GM11168 (cell line): ENCODE measurements at regions not wholly inside any gene's neighbourhood (a gene's known extent, or its start where the extent isn't known, plus 50 kb on each side); places are given as distances from the start of the nearest gene placed in this dataset.

Experiments used
- in situ Hi-C: fragments of 300-500 bp; cut with MboI; formaldehyde crosslinking; loops from one replicate; pipeline ENCODE4 v1.12.0; 2022; ENCODE audit warnings: low sequenced_read_pairs; ENCODE audit not compliant: unreplicated experiment

DNA sequence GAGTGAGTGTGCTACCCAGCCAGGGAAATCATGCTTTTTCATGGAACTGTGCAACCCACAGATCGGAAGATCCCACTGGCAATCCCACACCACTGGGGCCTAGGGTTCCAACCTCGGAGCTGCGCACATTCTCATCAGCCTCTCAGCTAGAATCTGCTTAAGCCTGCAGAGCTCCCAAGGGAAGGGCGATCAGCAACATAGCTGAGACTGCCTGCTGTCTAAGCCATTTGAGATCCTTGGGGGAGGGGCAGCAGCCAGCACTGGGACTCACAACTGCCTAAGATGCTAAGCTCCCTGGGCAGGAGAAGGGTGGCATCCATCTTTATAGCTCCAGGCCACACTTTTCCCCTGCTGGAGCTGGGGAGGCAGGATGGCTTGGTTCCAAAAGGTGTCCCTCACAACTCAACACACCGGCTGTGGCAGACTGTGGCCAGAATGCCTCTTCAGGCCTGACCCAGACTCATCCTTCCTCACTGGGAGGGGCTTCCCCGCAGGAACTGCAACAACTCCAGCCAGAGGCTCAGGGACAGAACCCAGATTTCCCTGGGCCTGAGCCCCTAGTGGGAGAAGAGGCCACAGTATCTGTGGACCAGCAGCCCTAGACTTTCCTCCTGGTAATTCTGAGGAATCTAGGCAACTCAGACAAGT, 1133.3 kb upstream of the PIK3C3 start:
- in situ Hi-C loops, result no loop called here

DNA sequence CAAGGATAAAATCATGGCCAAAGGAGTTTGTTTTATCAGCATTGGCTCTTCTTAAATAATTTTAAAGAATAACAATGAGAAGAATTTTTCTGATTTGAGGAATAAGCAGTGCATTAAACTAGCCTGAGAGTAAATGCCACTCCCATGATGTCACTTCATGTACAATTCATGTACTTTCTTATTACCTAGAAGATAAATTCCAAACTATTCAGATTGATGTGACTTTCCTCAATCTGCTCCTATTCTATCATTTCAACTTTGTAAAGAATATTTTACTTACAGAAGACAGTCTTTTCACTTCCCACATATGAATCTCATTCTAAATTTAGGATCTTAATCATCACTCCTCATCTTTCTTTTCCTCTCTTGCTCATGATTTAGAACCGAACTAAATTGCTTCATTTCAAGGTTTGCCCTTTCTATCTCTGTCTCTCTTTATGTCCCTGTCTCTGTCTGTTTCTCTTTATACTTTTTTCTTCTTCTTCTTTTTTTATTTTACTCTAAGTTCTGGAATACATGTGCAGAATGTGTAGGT, 1142.0 kb upstream of the PIK3C3 start:
- in situ Hi-C loops, result no loop called here

DNA sequence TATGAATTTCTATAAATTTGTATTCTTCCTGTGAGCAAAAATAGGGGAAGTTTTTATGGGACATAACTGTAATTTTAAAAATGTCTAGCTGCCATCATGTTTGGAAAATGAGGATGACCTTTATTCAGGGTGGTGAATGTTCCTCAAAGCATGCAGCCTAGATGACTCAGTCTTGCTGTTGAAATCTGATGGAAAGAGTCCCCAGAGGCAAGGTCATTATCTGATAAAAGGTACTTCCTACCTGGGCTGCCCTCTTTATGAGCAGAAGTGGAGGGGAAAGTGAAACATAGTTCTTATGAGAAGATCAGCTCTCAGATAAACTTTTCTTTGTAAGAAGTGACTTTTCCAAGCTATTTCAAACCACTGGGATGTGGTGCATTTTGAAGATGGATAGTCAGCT, 1144.7 kb upstream of the PIK3C3 start:
- in situ Hi-C loops, result no loop called here

DNA sequence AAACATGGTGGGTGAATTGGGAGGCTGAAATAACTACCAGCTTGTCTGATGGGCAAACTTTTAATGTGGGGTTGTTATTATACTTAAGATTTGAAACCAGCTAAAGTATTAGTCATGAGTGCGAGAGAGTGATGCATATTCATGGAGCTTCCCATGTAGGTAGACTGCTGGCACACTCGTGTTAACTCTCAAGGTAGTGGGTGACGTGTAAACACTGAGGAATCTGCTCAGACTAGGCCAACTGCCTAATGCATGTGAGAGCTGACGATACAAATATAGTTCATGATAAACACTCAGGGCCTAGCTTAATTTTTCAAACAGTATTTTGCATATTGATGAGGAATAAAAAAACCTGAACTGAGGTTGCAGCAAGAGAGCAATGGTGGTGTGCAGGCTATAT, 1165.7 kb upstream of the PIK3C3 start:
- in situ Hi-C loops, result no loop called here

DNA sequence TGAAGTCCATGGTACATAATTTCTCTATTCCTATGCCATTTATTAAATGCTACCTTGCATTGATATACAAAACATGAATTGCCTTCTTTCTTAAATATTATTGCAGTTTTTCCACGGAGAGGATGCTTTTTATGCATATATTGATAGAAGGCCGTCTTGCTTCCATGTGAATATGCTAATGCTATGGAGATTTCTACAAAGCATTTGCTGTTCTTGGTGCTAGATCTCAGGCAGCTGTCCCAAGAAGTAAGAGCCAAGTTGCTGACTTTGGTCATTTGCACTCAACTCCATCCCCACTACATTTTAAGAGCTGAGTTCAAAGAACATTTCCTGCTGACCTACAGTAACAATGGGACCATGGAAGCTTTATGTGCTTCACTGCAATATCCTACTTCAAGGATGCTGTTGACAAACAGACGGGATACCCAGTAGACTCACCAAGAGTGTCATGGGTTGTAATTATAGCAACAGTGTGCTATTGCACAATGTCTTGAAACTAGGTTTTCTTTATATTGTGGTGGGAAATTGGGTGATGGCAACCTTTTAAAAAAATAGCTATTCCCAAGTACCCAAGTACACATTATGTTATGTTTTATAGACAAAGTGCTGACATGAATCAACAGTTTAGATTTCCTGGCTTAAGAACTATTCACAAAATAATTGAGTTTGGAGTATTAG, 1172.4 kb upstream of the PIK3C3 start:
- in situ Hi-C loops, result no loop called here

DNA sequence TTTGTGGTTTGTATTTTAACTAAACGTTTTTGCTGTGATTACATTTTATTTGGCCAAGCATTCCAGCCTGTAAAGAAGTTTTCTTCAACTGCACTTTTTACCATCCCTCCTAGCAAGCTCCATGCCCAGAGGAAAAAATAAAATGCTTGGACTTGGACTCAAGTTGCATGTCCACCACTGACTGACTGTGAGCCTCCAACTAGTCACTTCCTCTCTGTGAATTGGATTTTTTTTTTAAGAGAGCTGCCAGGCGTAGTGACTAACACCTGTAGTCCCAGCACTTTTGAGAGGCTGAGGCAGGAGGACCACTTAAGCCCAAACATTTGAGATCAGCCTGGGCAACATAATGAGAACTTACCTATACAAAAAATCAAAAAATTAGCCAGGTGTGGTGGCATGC, 1185.2 kb upstream of the PIK3C3 start:
- in situ Hi-C loops, result no loop called here

DNA sequence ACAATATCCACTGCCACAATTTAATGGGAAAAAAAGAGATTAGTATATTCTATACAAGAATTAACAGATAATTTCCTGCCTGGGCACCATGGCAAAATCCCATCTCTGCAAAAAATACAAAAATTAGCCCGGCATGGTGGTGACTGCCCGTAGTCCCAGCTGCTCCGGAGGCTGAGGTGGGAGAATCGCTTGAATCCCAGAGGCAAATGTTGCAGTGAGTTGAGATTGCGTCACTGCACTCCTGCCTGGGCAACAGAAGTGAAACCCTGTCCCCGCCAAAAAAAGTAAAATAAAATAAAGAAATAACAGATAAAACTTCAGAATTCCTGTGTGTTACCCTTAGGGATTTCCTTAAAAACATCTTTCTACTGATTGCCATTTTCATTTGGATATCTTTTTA, 1194.8 kb upstream of the PIK3C3 start:
- in situ Hi-C loops, result no loop called here

DNA sequence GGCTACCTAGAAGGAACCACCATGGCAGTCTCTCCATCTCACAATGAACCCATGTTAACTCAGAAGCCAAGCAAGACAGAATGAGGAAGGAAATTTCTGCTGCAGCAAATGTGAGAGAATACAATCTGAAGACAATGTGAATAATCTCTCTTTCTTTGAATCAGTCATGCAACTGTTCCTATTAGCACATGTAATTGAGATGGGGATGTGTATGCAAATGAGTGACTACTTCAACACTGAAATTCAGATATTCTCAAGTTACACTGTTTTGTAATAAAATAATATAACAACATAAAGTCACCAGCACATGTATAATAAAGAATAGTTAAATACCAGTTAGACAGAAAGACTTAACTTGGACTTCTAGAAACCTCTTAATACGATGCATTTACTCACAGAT, 1200.6 kb upstream of the PIK3C3 start:
- in situ Hi-C loops, result no loop called here

DNA sequence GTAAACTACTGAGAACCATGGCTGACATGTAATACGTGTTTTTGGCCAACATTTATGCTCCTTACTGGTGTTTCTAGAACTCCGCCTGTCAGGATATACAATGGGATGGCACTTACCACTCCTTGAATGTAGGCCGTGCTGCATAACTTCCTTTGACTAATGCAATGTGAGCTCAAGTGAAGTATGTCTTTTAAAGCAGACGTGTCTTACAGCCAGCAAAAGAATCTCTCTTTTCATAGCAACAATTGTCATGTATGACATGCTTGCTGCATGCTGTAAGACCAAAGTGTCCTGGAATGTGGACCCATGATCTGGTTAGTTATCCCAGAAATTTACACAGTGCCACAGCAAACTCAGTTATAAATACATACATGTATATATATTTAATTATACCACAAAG, 1202.7 kb upstream of the PIK3C3 start:
- in situ Hi-C loops, result no loop called here

DNA sequence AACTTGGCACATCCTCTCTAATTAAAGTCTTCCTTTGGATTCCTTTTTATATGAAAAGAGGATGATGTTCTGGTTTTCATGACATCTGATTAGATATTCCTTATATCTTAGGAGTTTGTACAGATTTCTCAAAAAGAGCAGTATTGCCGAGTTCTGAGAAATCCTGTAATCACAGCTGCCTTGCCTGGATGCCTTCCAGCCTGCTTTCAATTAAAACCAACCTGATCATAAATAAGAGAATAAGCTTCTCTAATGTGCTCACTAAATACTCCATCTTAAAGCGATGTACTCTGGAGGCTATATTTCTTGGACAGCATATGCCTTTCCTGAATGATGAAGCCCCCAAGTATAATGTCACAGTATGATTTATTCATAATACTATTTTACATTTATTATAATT, 1203.8 kb upstream of the PIK3C3 start:
- in situ Hi-C loops, result no loop called here

DNA sequence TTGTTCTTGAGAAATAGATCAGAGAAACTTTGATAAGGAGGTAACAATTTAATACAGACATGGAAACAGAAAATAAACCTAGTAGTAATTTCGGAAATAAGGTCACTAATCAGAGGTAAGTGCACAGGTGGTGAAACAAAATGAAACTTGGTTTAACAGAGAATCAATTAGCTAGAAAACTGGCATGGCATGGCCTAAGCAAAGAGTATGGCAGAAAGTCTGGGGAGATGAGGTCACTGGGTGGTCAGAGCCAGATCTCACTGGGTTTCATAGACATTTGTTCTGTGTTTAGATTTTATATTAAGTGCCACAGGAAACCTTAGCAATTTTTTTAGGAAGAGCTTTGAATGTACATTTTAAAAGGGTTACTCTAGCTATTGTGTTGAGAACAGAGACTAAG, 1216.0 kb upstream of the PIK3C3 start:
- in situ Hi-C loops, result no loop called here

DNA sequence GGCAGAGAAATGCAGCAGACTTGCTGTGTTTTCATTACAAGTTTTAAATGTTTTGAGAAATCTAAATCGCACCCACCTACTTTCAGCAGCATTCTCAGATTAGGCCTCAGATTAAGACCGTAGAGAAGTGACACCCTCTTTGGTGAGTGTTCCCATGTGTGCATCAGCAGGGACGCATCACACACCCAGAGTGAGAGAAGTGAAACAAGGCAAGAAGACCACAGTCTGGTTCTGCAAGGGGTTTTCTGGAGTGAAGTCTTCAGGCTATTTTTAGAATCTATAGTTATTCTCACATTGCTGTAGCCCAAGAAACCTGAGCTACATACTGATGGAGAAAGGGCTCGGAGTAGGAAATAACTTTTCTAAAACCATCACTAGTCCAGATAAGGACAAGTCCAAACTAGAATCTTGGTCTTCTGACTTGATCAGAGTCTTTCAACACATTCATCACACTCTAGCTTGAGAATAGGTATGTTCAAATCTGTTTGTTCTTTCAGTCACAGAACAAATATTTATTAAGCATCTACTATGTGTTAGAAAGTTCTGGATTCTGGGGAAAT, 1216.6 kb upstream of the PIK3C3 start:
- in situ Hi-C loops, result no loop called here

DNA sequence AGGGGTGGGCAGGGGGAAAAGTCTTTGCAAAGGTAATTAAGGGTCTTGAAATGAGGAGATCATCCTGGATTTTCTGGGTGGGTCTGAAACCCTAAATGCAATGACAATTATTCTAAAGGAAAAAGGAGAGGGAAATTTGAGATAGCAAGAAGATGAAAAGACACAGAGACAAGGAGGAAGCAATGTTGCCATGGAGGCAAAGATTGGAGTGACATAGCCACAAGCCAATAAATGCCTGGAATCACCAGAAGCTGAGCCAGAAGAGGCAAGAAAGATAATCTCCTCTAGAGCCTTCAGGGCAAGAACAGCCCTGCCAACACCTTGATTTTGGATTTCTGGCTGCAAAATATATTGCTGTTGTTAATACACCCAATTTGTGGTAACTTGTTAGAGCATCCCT, 1246.3 kb upstream of the PIK3C3 start:
- in situ Hi-C loops, result no loop called here

DNA sequence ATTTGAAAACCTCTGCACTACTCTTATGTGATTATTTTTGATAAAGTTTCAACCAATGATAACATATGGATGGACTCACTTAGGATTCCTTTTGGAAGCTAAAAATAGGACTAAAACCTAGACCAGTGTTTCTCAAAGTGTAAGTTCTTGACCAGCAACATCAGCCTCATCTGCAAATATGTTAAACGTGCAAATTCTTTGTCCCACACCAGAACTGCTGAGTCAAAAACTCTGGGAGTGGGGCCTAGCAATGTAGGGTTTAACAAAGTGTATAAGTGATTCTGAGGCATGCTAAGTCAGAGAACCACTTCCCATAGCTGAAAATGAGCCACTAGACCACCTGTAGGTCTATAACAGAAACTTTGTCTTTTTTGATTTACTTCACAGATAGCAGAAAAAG, 1247.2 kb upstream of the PIK3C3 start:
- in situ Hi-C loops, result no loop called here

DNA sequence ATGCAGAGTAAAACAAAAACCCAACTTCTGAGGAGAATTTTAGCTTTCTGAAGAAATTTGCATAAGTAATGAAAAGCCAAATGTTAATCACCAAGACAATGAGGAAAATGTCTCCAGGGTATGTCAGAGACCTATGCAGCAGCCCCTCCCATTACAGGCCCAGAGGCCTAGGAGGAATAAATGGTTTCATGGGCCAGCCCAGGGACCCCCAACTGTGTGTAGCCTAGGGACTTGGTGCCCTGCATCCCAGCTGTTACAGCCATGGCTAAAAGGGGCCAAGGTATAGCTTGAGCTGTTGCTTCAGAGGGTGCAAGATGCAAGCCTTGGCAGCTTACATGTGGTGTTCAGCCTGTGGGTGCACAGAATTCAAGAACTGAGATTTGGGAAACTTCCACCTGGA, 1256.9 kb upstream of the PIK3C3 start:
- in situ Hi-C loops, result no loop called here

DNA sequence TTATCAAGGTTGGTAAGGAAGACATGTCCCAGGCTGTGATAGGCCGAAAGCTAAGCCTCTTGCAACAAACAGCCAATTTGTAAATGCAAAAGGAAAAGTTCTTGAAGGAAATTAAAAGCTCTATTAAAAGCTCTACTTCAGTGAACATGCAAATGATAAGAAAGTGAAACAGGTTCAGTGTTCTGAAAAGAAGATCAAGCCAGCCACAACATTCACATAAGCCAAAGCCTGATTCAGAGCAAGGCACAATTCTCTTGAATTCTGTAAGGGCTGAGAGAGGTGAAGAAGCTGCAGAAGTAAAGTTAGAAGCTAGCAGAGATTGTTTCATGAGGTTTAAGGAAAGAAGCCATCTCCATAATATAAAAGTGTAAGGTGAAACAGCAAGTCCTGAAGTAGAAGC, 1259.5 kb upstream of the PIK3C3 start:
- in situ Hi-C loops, result no loop called here

DNA sequence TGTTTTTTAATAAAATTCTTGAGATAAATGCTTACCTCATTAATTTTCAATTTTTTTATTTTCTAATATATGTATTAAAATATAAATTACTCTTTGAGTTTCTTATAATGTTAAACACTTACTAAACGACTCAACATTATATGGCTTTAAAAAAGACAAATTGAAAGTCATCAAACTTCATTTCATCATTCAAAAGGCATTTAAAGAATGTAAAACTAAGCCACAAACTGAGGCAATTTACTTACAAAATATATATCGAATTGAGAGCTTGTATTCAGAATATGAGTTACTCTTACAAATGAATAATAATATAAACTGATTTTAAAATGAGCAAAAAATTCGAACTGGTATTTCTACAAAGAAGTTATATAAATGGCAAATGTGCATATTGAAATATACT, 1262.2 kb upstream of the PIK3C3 start:
- in situ Hi-C loops, result no loop called here

DNA sequence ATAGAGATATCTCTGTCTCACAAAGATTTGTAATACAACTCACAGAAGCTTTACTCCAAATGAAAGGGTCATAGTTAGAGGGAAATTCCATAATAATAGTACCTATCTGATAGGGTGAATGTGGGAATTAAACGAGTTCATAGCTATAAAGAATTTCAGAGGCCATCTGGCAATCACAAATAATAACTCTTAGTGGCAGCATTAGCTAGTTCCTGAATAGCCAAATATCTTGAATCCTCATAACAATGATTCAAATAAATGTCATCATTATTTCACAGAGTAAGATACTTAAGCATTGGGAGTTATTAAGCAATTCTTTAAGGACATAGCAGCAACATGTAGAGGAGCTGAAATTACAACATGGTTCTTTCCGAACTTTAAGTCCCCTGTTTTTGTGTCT, 1265.0 kb upstream of the PIK3C3 start:
- in situ Hi-C loops, result no loop called here

DNA sequence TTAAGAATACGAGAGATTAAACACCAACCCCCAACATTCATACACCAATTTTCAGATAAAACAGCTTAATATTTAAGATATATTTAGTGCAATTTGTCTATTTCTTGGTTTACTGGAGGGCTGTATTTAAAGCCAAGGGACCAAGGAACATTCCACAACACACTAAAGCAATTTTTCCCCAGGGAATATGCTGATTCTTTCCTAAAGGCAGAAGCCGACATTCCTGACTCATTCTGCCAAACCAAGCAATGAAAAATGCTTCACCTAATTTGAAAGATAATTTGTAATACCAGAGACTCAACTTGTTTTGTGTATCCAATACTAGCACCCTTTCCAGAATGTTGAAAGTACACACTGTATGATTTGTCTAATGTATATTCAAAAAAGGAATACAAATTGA, 1267.6 kb upstream of the PIK3C3 start:
- in situ Hi-C loops, result no loop called here

DNA sequence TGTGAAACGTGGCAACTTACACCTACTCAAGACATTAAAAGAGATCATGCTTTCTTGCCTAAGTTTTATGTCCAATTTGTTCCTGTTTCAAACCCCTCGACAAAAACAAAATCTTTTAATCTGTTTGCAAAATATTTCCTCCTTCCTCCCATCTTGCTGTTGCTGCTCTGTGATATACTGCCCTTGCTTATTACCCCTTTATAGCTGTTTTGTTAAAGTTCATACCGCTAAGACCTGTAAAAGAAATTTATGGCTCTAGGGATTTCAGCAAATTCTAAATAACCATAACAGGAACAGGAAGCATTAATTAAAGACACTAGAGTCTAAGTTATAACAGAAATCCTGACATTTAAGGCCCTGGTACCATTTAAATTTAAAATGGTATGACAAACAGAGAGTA, 1268.2 kb upstream of the PIK3C3 start:
- in situ Hi-C loops, result no loop called here

DNA sequence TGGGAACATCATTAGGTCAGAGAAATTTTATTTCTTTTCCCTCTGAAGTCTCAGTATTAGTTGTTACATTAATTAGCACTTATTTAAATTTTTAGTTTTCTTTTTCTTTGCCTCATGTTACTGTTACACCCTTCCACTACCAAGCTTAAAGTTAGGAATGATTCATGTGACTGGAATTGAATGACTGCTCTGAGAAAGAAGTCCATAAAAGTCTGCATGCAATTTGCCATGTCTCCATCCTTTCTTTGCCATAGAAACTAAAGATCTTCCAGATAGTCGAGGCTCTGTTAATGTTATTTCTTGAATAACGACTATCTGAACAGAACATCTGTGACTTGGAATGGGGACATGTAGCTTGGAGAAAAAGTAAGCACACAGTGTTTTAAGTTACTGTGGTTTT, 1269.8 kb upstream of the PIK3C3 start:
- in situ Hi-C loops, result no loop called here

DNA sequence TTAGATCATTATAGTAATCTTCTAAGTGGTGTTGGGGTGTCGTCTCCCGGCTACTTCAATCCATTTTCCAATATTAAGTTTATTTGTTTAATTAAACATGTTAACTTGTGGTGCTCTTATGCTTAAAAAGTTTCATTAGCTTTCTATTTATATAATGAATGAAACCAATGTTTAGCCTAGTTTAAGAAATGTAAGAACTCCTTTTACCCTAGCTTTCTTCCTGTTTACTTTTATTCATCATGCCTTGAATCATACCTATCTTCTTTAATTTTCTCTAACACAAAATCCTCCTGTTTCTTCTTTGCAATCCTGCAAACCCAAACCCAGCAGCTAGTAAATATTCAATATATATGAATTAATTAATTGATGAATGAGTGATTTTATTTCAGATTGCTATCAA, 1276.7 kb upstream of the PIK3C3 start:
- in situ Hi-C loops, result no loop called here
